Loucy (cell line): ENCODE measurements at regions not wholly inside any gene's neighbourhood (a gene's known extent, or its start where the extent isn't known, plus 50 kb on each side); places are given as distances from the start of the nearest gene placed in this dataset.

Experiments used
- H2AFZ ChIP-seq: fragments of 200-600 bp; sonication (generic); 2 replicates; pipeline ENCODE4 v1.6.0; 2016; ENCODE audit warnings: antibody characterized with exemption, mild to moderate bottlenecking, low read length, moderate library complexity
- H3F3A ChIP-seq: fragments of 200-600 bp; 2 replicates; pipeline ENCODE4 v1.6.0; 2016; ENCODE audit warnings: antibody characterized with exemption, low read depth, mild to moderate bottlenecking
- H3K27me3 ChIP-seq: fragments of 200-600 bp; sonication (generic); 2 replicates; pipeline ENCODE4 v1.6.1; 2014; ENCODE audit warnings: low read length, mild to moderate bottlenecking; ENCODE audit not compliant: insufficient read depth, poor library complexity, severe bottlenecking
- H3K36me3 ChIP-seq: fragments of 200-600 bp; sonication (generic); 2 replicates; pipeline ENCODE4 v1.6.1; 2016; ENCODE audit warnings: low read length; ENCODE audit not compliant: insufficient read depth
- H3K4me1 ChIP-seq: fragments of 200-600 bp; sonication (generic); 2 replicates; pipeline ENCODE4 v1.5.1; 2014; ENCODE audit warnings: low read length, mild to moderate bottlenecking; ENCODE audit not compliant: insufficient read depth, poor library complexity, severe bottlenecking
- H3K4me2 ChIP-seq: fragments of 200-600 bp; sonication (generic); 2 replicates; pipeline ENCODE4 v1.6.0; 2014; ENCODE audit warnings: antibody characterized with exemption, low read length, low read depth, mild to moderate bottlenecking; ENCODE audit not compliant: poor library complexity, severe bottlenecking
- H3K4me3 ChIP-seq: fragments of 200-600 bp; sonication (generic); 2 replicates; pipeline ENCODE4 v1.5.1; 2014; ENCODE audit warnings: low read length, mild to moderate bottlenecking, mixed read lengths; ENCODE audit not compliant: poor library complexity, severe bottlenecking
- H3K79me2 ChIP-seq: fragments of 200-600 bp; sonication (generic); 2 replicates; pipeline ENCODE4 v1.6.1; 2014; ENCODE audit warnings: low read length; ENCODE audit not compliant: insufficient read depth
- H3K9ac ChIP-seq: fragments of 200-600 bp; sonication (generic); 2 replicates; pipeline ENCODE4 v1.6.0; 2014; ENCODE audit warnings: mild to moderate bottlenecking, low read depth, low read length, moderate library complexity; ENCODE audit not compliant: poor library complexity, severe bottlenecking
- H3K9me2 ChIP-seq: fragments of 200-600 bp; sonication (generic); replicated peaks from 2 replicates; pipeline ENCODE4 v1.6.1; 2016; ENCODE audit warnings: low read depth, low read length, mixed read lengths
- H3K9me3 ChIP-seq: fragments of 200-600 bp; sonication (generic); 2 replicates; pipeline ENCODE4 v1.6.1; 2014; ENCODE audit warnings: mild to moderate bottlenecking, antibody characterized with exemption, low read length, low read depth; ENCODE audit not compliant: insufficient read depth
- H4K20me1 ChIP-seq: fragments of 200-600 bp; sonication (generic); 2 replicates; pipeline ENCODE4 v1.6.0; 2014; ENCODE audit warnings: antibody characterized with exemption, low read length, mild to moderate bottlenecking; ENCODE audit not compliant: insufficient read depth, poor library complexity, severe bottlenecking
- CTCF ChIP-seq: fragments of 200-600 bp; sonication (generic); conservative IDR thresholded peaks from 2 replicates; pipeline ENCODE4 v1.5.1; 2014; ENCODE audit warnings: mild to moderate bottlenecking, antibody characterized with exemption, low read length
- EZH2phosphoT487 ChIP-seq: fragments of 200-600 bp; IDR thresholded peaks from 2 replicates; pipeline ENCODE4 v1.6.1; 2018; ENCODE audit warnings: antibody characterized with exemption, mild to moderate bottlenecking, moderate library complexity, borderline replicate concordance

GRCh38 chr3:72169561-72170472 is 384.9 kb upstream of the PROK2 start:
- Histone ChIP-seq H3F3A (no peaks in the 10 kb centered on the region), H3K79me2 (no peaks in the 10 kb centered on the region), H3K27me3 (no peaks in the 10 kb centered on the region), H3K4me1 (peaks cover 7% of the 10 kb centered on the region), H3K36me3 (no peaks in the 10 kb centered on the region), H3K9me3 (no peaks in the 10 kb centered on the region), H4K20me1 (no peaks in the 10 kb centered on the region), H3K4me2 (no peak overlapping the region), H3K9ac (no peak overlapping the region), H3K9me2 (no peaks in the 10 kb centered on the region), H3K4me3 (no peak overlapping the region), H2AFZ (no peak overlapping the region)
- TF ChIP-seq EZH2phosphoT487 (no peak), CTCF (no peak)

- Histone ChIP-seq H3K9me2 (no peaks in the 10 kb centered on the region), H3K4me1 (peaks cover 13% of the 10 kb centered on the region), H3K9me3 (no peaks in the 10 kb centered on the region), H3K4me2 (no peak overlapping the region), H2AFZ (no peak overlapping the region), H3K36me3 (no peaks in the 10 kb centered on the region), H4K20me1 (no peaks in the 10 kb centered on the region), H3F3A (no peaks in the 10 kb centered on the region), H3K79me2 (no peaks in the 10 kb centered on the region), H3K4me3 (no peak overlapping the region), H3K27me3 (no peaks in the 10 kb centered on the region), H3K9ac (no peak overlapping the region)
- no peak for TF ChIP-seq EZH2phosphoT487
- TF ChIP-seq CTCF: no peak
These were observed 384.2 kb upstream of the PROK2 start for GRCh38 chr3:72169120-72169519.

GRCh38 chr3:72165808-72166207 is 380.9 kb upstream of the PROK2 start:
- H3K27me3 ChIP-seq: no peaks in the 10 kb centered on the region
- H3K9me3 ChIP-seq: no peaks in the 10 kb centered on the region
- no peaks in the 10 kb centered on the region for H3K36me3 ChIP-seq
- TF ChIP-seq CTCF: no peak
- H3K79me2 ChIP-seq: no peaks in the 10 kb centered on the region
- H3K9ac ChIP-seq: no peak overlapping the region
- H3K9me2 ChIP-seq: no peaks in the 10 kb centered on the region
- H3F3A ChIP-seq: no peaks in the 10 kb centered on the region
- no peaks in the 10 kb centered on the region for H4K20me1 ChIP-seq
- no peak overlapping the region for H3K4me3 ChIP-seq
- H3K4me1 ChIP-seq: peaks cover 27% of the 10 kb centered on the region
- no peak overlapping the region for H3K4me2 ChIP-seq
- H2AFZ ChIP-seq: no peak overlapping the region
